GM12878 (cell line): ENCODE measurements at regions not wholly inside any gene's neighbourhood (a gene's known extent, or its start where the extent isn't known, plus 50 kb on each side); places are given as distances from the start of the nearest gene placed in this dataset.

Experiments
- ATAC-seq: fragments of 200-7000 bp; cut with Tn5 transposase; 3 replicates; pipeline ENCODE4 v1.9.1; 2020; ENCODE audit warnings: mild to moderate bottlenecking, moderate library complexity
- BruUV-seq: library from RNA; stranded (reverse); fragments of 400-500 nt; replicated peaks from 2 replicates; lab custom pipeline; 2021; lab: Mats Ljungman, UMichigan
- CTCF ChIA-PET: fragments of 300-600 bp; sonication (Branson Sonifier 250); formaldehyde crosslinking; extraction: SDS; loops from one replicate; lab custom pipeline; 2021; ENCODE audit warnings: inconsistent platforms; lab: Yijun Ruan, JAX
- POLR2A ChIA-PET: fragments of 350-600 bp; formaldehyde crosslinking; extraction: SDS; loops from one replicate; lab custom pipeline; 2021; ENCODE audit warnings: inconsistent platforms; lab: Charles Lee
- RAD21 ChIA-PET: fragments of 300-600 bp; sonication (Branson Sonifier 250); formaldehyde crosslinking; loops from one replicate; lab custom pipeline; 2023; ENCODE audit warnings: antibody characterized with exemption; ENCODE audit not compliant: unreplicated experiment; lab: Charles Lee
- SMC1A ChIA-PET: fragments of 300-600 bp; sonication (Branson Sonifier 250); formaldehyde crosslinking; loops from one replicate; lab custom pipeline; 2023; ENCODE audit not compliant: unreplicated experiment, uncharacterized antibody; lab: Charles Lee
- DNase-seq: peaks from one replicate; pipeline ENCODE4 v3.0.0-alpha.2; 2011; ENCODE audit warnings: low read depth, low spot score
- FAIRE-seq: peaks from 3 replicates; lab custom pipeline; 2011; peaks lifted over from hg19 to GRCh38; lab: Jason Lieb, UNC
- H2AFZ ChIP-seq: 2 replicates; pipeline ENCODE4 v1.6.0; 2011; ENCODE audit warnings: low read depth, low read length, control low read depth; ENCODE audit not compliant: control insufficient read depth
- H3K27ac ChIP-seq: 2 replicates; pipeline ENCODE4 v1.5.1; 2011; ENCODE audit warnings: control low read depth; ENCODE audit not compliant: control insufficient read depth, insufficient read depth
- H3K27me3 ChIP-seq, 2 experiments: replicated peaks in 1 of 2; 2 replicates each; pipeline versions ENCODE4 v1.6.0 to v1.6.1; 2011; ENCODE audit warnings: low read length in 1 of 2; ENCODE audit not compliant: control insufficient read depth in 2 of 2, insufficient read depth in 2 of 2
- H3K36me3 ChIP-seq, 2 experiments: 2 replicates each; pipeline ENCODE4 v1.5.1; 2011; ENCODE audit warnings: low read length in 1 of 2; ENCODE audit not compliant: control insufficient read depth in 2 of 2, insufficient read depth in 2 of 2
- H3K4me1 ChIP-seq: 2 replicates; pipeline ENCODE4 v1.6.1; 2011; ENCODE audit warnings: mild to moderate bottlenecking, low read length, moderate library complexity, mixed read lengths; ENCODE audit not compliant: control insufficient read depth, insufficient read depth
- H3K4me2 ChIP-seq: 2 replicates; pipeline ENCODE4 v1.6.0; 2011; ENCODE audit warnings: control low read depth; ENCODE audit not compliant: control insufficient read depth, insufficient read depth
- H3K4me3 ChIP-seq: fragments of 200-600 bp; sonication (generic); 2 replicates; pipeline ENCODE4 v1.5.1; 2016
- H3K79me2 ChIP-seq: 2 replicates; pipeline ENCODE4 v1.6.0; 2011; ENCODE audit warnings: low read length; ENCODE audit not compliant: control insufficient read depth, insufficient read depth
- H3K9ac ChIP-seq: 2 replicates; pipeline ENCODE4 v1.8.0; 2011; ENCODE audit warnings: low read length, control low read depth, mixed read lengths; ENCODE audit not compliant: control insufficient read depth, insufficient read depth
- H3K9me3 ChIP-seq: replicated peaks from 3 replicates; pipeline ENCODE4 v1.5.1; 2011; ENCODE audit warnings: mild to moderate bottlenecking, low read length; ENCODE audit not compliant: control insufficient read depth, insufficient read depth
- H4K20me1 ChIP-seq: 2 replicates; pipeline ENCODE4 v1.6.0; 2011; ENCODE audit not compliant: control insufficient read depth, insufficient read depth
- BCL11A ChIP-seq: IDR thresholded peaks from 2 replicates; pipeline ENCODE4 v1.6.1; 2011; ENCODE audit warnings: low read depth, low read length
- CUX1 ChIP-seq: IDR thresholded peaks from 2 replicates; pipeline ENCODE4 v1.6.1; 2012; ENCODE audit warnings: improper control_type of control experiment, low read depth, low read length; ENCODE audit not compliant: insufficient replicate concordance
- ESRRA ChIP-seq: IDR thresholded peaks from 2 replicates; pipeline ENCODE4 v1.6.1; 2012; ENCODE audit warnings: mild to moderate bottlenecking, low read length, improper control_type of control experiment
- GATAD2B ChIP-seq: fragments of 450-650 bp; conservative IDR thresholded peaks from 2 replicates; pipeline ENCODE4 v1.6.1; 2017; ENCODE audit warnings: low read depth, mild to moderate bottlenecking, moderate library complexity
- LARP7 ChIP-seq: fragments of 450-650 bp; IDR thresholded peaks from 2 replicates; pipeline ENCODE4 v1.6.1; 2017; ENCODE audit warnings: mild to moderate bottlenecking
- NR2C1 ChIP-seq: fragments of 450-650 bp; IDR thresholded peaks from 2 replicates; pipeline ENCODE4 v1.6.1; 2017; ENCODE audit warnings: antibody characterized with exemption, mild to moderate bottlenecking, moderate library complexity
- PKNOX1 ChIP-seq: fragments of 450-650 bp; IDR thresholded peaks from 2 replicates; pipeline ENCODE4 v1.6.1; 2016; ENCODE audit warnings: mild to moderate bottlenecking
- SMARCA5 ChIP-seq: fragments of 450-650 bp; IDR thresholded peaks from 2 replicates; pipeline ENCODE4 v1.6.1; 2017; ENCODE audit warnings: mild to moderate bottlenecking
- SPI1 ChIP-seq: IDR thresholded peaks from 2 replicates; pipeline ENCODE4 v1.6.1; 2011; ENCODE audit warnings: low read depth, mild to moderate bottlenecking, low read length, moderate library complexity, borderline replicate concordance; ENCODE audit not compliant: insufficient read depth
- ZBED1 ChIP-seq: IDR thresholded peaks from 2 replicates; pipeline ENCODE4 v1.6.1; 2016; ENCODE audit warnings: borderline replicate concordance
- ZNF384 ChIP-seq: IDR thresholded peaks from 2 replicates; pipeline ENCODE4 v1.6.1; 2012; ENCODE audit warnings: low read depth, mild to moderate bottlenecking, low read length, improper control_type of control experiment, borderline replicate concordance
- WGBS: methylation state at CpG from one replicate; pipeline ENCODE4 v1.1.6; 2016; ENCODE audit warnings: low lambda C conversion rate; ENCODE audit not compliant: insufficient replicate concordance, insufficient coverage; ENCODE audit errors: missing lambda C conversion rate; 5-methylcytosine and 5-hydroxymethylcytosine counted together
- in situ Hi-C: fragments of 300-500 bp; cut with MboI; formaldehyde crosslinking; loops from 9 replicates; pipeline ENCODE4 v1.14.3; 2018; ENCODE audit warnings: mixed read lengths
- intact Hi-C: fragments of 100-400 bp; cut with micrococcal nuclease; formaldehyde crosslinking; loops from one replicate; pipeline ENCODE4 v1.14.2; 2022; ENCODE audit not compliant: unreplicated experiment
- TF ChIP-seq, protein P1 (sequence below): fragments of 450-650 bp; IDR thresholded peaks from 2 replicates; pipeline ENCODE4 v1.6.1; 2017; ENCODE audit warnings: mild to moderate bottlenecking, moderate library complexity
- TF ChIP-seq, protein P2 (sequence below), 3 experiments: IDR thresholded peaks in 2 of 3; conservative IDR thresholded peaks in 1 of 3; 2 replicates each; pipeline ENCODE4 v1.5.1; 2011; ENCODE audit warnings: low read depth in 3 of 3, low read length in 3 of 3, mild to moderate bottlenecking in 3 of 3, control low read depth in 2 of 3, moderate library complexity in 2 of 3, inconsistent platforms in 1 of 3, mixed read lengths in 1 of 3; ENCODE audit not compliant: control insufficient read depth in 2 of 3, insufficient read depth in 1 of 3; ENCODE audit errors: extremely low read depth in 1 of 3

- no peak for FAIRE-seq
- 0% methylated on average over 4 of the region's 4 CpGs for WGBS
- TF ChIP-seq SMARCA5 (no peak), CUX1 (no peak), NR2C1 (no peak), ZBED1 (no peak), LARP7 (no peak), SPI1 (no peak), PKNOX1 (no peak), ZNF384 (no peak), GATAD2B (no peak), BCL11A (no peak), ESRRA (no peak)
- TF ChIP-seq, protein P1, sequence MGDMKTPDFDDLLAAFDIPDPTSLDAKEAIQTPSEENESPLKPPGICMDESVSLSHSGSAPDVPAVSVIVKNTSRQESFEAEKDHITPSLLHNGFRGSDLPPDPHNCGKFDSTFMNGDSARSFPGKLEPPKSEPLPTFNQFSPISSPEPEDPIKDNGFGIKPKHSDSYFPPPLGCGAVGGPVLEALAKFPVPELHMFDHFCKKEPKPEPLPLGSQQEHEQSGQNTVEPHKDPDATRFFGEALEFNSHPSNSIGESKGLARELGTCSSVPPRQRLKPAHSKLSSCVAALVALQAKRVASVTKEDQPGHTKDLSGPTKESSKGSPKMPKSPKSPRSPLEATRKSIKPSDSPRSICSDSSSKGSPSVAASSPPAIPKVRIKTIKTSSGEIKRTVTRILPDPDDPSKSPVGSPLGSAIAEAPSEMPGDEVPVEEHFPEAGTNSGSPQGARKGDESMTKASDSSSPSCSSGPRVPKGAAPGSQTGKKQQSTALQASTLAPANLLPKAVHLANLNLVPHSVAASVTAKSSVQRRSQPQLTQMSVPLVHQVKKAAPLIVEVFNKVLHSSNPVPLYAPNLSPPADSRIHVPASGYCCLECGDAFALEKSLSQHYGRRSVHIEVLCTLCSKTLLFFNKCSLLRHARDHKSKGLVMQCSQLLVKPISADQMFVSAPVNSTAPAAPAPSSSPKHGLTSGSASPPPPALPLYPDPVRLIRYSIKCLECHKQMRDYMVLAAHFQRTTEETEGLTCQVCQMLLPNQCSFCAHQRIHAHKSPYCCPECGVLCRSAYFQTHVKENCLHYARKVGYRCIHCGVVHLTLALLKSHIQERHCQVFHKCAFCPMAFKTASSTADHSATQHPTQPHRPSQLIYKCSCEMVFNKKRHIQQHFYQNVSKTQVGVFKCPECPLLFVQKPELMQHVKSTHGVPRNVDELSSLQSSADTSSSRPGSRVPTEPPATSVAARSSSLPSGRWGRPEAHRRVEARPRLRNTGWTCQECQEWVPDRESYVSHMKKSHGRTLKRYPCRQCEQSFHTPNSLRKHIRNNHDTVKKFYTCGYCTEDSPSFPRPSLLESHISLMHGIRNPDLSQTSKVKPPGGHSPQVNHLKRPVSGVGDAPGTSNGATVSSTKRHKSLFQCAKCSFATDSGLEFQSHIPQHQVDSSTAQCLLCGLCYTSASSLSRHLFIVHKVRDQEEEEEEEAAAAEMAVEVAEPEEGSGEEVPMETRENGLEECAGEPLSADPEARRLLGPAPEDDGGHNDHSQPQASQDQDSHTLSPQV = no peak
- TF ChIP-seq, protein P2, sequence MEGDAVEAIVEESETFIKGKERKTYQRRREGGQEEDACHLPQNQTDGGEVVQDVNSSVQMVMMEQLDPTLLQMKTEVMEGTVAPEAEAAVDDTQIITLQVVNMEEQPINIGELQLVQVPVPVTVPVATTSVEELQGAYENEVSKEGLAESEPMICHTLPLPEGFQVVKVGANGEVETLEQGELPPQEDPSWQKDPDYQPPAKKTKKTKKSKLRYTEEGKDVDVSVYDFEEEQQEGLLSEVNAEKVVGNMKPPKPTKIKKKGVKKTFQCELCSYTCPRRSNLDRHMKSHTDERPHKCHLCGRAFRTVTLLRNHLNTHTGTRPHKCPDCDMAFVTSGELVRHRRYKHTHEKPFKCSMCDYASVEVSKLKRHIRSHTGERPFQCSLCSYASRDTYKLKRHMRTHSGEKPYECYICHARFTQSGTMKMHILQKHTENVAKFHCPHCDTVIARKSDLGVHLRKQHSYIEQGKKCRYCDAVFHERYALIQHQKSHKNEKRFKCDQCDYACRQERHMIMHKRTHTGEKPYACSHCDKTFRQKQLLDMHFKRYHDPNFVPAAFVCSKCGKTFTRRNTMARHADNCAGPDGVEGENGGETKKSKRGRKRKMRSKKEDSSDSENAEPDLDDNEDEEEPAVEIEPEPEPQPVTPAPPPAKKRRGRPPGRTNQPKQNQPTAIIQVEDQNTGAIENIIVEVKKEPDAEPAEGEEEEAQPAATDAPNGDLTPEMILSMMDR (IDR thresholded peaks at IDR 0.05 in 2 of 3, conservative IDR thresholded peaks at IDR 0.05 in 1 of 3; ENCODE audit: control insufficient read depth in 2 of 3, extremely low read depth in 1 of 3, insufficient read depth in 1 of 3, low read depth in 3 of 3, low read length in 3 of 3) = no peak
These were observed 149.4 kb upstream of the NCAM1 start for GRCh38 chr11:112811783-112812182.

More at GRCh38 chr11:112811783-112812182, 149.4 kb upstream of the NCAM1 start:
- ChIA-PET CTCF (no interaction called here), POLR2A (no interaction called here), SMC1A (interaction anchor here (1.4 kb wide), 1 partner anchor 224 kb away, joined by 3 read pairs; no protein-coding TSS in a partner anchor), RAD21 (no interaction called here)
- Histone ChIP-seq H3K36me3 (no peaks in the 10 kb centered on the region), H4K20me1 (no peaks in the 10 kb centered on the region), H3K4me1 (no peaks in the 10 kb centered on the region), H3K4me3 (no peak overlapping the region), H3K27me3 (no peaks in the 10 kb centered on the region), H2AFZ (no peak overlapping the region), H3K4me2 (no peak overlapping the region), H3K9ac (no peak overlapping the region), H3K27ac (no peak overlapping the region), H3K9me3 (no peaks in the 10 kb centered on the region), H3K79me2 (no peaks in the 10 kb centered on the region)
- no TSS peak for BruUV-seq
- in situ Hi-C loops (no loop called here), intact Hi-C loops (no loop called here)
- DNase-seq = no peak
- ATAC-seq = no peak
